Naive thymus-derived CD4-positive, alpha-beta T cell (primary cell): ENCODE measurements at regions not wholly inside any gene's neighbourhood (a gene's known extent, or its start where the extent isn't known, plus 50 kb on each side); places are given as distances from the start of the nearest gene placed in this dataset.
A peak's percentile ranks its signal among the peaks of the same experiment; 100 is the strongest.

Source experiments
- ATAC-seq: fragments of 150-1000 bp; cut with Tn5 transposase; 2 replicates; pipeline ENCODE4 v1.10.0; 2021; ENCODE audit warnings: mild to moderate bottlenecking, moderate library complexity
- CTCF ChIA-PET: fragments of 350-600 bp; sonication (Branson Sonifier 250); formaldehyde crosslinking; loops from one replicate; lab custom pipeline; 2021; ENCODE audit warnings: antibody characterized with exemption; lab: Charles Lee
- POLR2A ChIA-PET: fragments of 350-600 bp; sonication (Branson Sonifier 250); formaldehyde crosslinking; loops from one replicate; lab custom pipeline; 2021; ENCODE audit warnings: antibody characterized with exemption, inconsistent platforms; lab: Charles Lee
- DNase-seq, 9 donors: peaks; one replicate each; pipeline versions ENCODE4 v3.0.0 to v3.0.0-alpha.2; 2020 to 2022; ENCODE audit warnings: mixed read lengths in 1 of 9
- H3K27ac ChIP-seq: one replicate; pipeline ENCODE4 v1.7.0; 2013; ENCODE audit warnings: mild to moderate bottlenecking, low read depth, low read length, moderate library complexity
- H3K27me3 ChIP-seq, 2 donors: one replicate each; pipeline ENCODE4 v1.7.0; 2013; ENCODE audit warnings: low read length in 2 of 2, mild to moderate bottlenecking in 2 of 2, moderate library complexity in 2 of 2; ENCODE audit not compliant: control insufficient read depth in 2 of 2, insufficient read depth in 2 of 2
- H3K36me3 ChIP-seq, 3 experiments: 1 replicate in 2 of 3; 2 replicates in 1 of 3; pipeline ENCODE4 v1.7.0; 2013; ENCODE audit warnings: low read length in 3 of 3, mild to moderate bottlenecking in 3 of 3, moderate library complexity in 1 of 3; ENCODE audit not compliant: insufficient read depth in 3 of 3, control insufficient read depth in 2 of 3
- H3K4me1 ChIP-seq, 2 donors: one replicate each; pipeline ENCODE4 v1.7.0; 2013; ENCODE audit warnings: low read length in 2 of 2, mild to moderate bottlenecking in 2 of 2, moderate library complexity in 1 of 2; ENCODE audit not compliant: control insufficient read depth in 2 of 2, insufficient read depth in 2 of 2
- H3K4me3 ChIP-seq: 2 replicates; pipeline ENCODE4 v1.7.0; 2013; ENCODE audit warnings: mild to moderate bottlenecking, low read length
- H3K9me3 ChIP-seq, 3 experiments: 1 replicate in 2 of 3; 2 replicates in 1 of 3; pipeline ENCODE4 v1.7.0; 2013; ENCODE audit warnings: low read length in 3 of 3; ENCODE audit not compliant: control insufficient read depth in 2 of 3
- H3K27ac Mint-ChIP-seq, 9 donors: one replicate each; pipeline ENCODE4 v1.8.0; 2020 to 2022; ENCODE audit warnings: mixed read lengths in 9 of 9, mild to moderate bottlenecking in 8 of 9, moderate library complexity in 5 of 9, inconsistent platforms in 2 of 9
- H3K27me3 Mint-ChIP-seq, 5 donors: one replicate each; pipeline ENCODE4 v1.8.0; 2021 to 2022; ENCODE audit warnings: mixed read lengths in 5 of 5, mild to moderate bottlenecking in 1 of 5
- H3K36me3 Mint-ChIP-seq, 5 donors: one replicate each; pipeline ENCODE4 v1.8.0; 2020 to 2022; ENCODE audit warnings: mixed read lengths in 5 of 5, mild to moderate bottlenecking in 3 of 5, inconsistent platforms in 1 of 5
- H3K4me1 Mint-ChIP-seq, 7 donors: one replicate each; pipeline ENCODE4 v1.8.0; 2020 to 2022; ENCODE audit warnings: mixed read lengths in 7 of 7, mild to moderate bottlenecking in 3 of 7, inconsistent platforms in 1 of 7
- H3K4me3 Mint-ChIP-seq, 10 donors: one replicate each; pipeline ENCODE4 v1.8.0; 2020 to 2022; ENCODE audit warnings: mild to moderate bottlenecking in 10 of 10, mixed read lengths in 10 of 10, moderate library complexity in 6 of 10, inconsistent platforms in 2 of 10
- H3K9me3 Mint-ChIP-seq, 11 donors: one replicate each; pipeline ENCODE4 v1.8.0; 2020 to 2022; ENCODE audit warnings: mixed read lengths in 11 of 11, mild to moderate bottlenecking in 4 of 11, inconsistent platforms in 1 of 11, moderate library complexity in 1 of 11
- intact Hi-C, 2 donors: fragments of 100-400 bp; cut with micrococcal nuclease; formaldehyde crosslinking; loops; one replicate each; pipeline ENCODE4 v1.15.1; 2023

- H3K4me1 Mint-ChIP-seq = peaks cover 0 to 23% (median 11%) of the 10 kb centered on the region in 7 donors
- peaks cover 2 to 13% (median 4%) of the 10 kb centered on the region in 5 donors for H3K36me3 Mint-ChIP-seq
- Histone ChIP-seq H3K27ac (no peak overlapping the region), H3K9me3 (no peaks in the 10 kb centered on the region), H3K4me3 (no peak overlapping the region), H3K27me3 (peaks cover 0 to 3% of the 10 kb centered on the region in 2 donors), H3K4me1 (no peaks in the 10 kb centered on the region), H3K36me3 (no peaks in the 10 kb centered on the region)
- H3K27me3 Mint-ChIP-seq = peaks cover 0 to 14% (median 0%) of the 10 kb centered on the region in 5 donors
- intact Hi-C loops = no loop called here
- DNase-seq (no peak), ATAC-seq (no peak)
- H3K9me3 Mint-ChIP-seq = peaks cover 0 to 8% (median 4%) of the 10 kb centered on the region in 11 donors
- CTCF ChIA-PET = interaction anchor here (0.9 kb wide), 1 partner anchor 38 kb away, joined by 3 read pairs; no protein-coding TSS in a partner anchor
- no peak overlapping the region for H3K4me3 Mint-ChIP-seq
- H3K27ac Mint-ChIP-seq = no peak overlapping the region
- POLR2A ChIA-PET = no interaction called here
These were observed 58.7 kb upstream of the SH3RF3 start for GRCh38 chr2:109070290-109070689.

GRCh38 chr2:109069331-109070194 lies 59.4 kb upstream of the SH3RF3 start:
- no peak overlapping the region for H3K27ac ChIP-seq
- ATAC-seq = no peak
- POLR2A ChIA-PET = interaction anchor here (1.2 kb wide), 1 partner anchor 38 kb away, joined by 5 read pairs; no protein-coding TSS in a partner anchor

DNA sequence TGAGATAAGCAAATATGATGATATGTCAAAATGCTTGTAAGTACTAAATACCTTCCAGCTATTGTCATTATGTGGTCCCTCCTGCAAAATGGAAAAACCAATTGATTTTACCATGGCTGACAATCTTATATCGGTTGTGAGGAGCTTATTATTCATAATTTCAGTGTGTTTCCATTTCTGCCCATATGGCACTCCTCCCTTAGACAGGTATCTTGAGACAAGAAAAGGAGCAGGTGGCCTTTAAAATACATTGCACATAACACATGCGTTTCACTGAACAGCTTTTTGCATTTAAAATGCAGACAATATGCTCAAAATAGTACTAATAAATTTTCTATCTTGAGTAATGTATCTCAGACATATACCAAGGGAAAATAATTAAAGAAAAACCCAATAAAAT lies 60.2 kb upstream of the SH3RF3 start:
- intact Hi-C loops = no loop called here

More at GRCh38 chr2:109069331-109070194, 59.4 kb upstream of the SH3RF3 start:
- H3K4me1 Mint-ChIP-seq = peaks cover 0 to 29% (median 11%) of the 10 kb centered on the region in 7 donors
- intact Hi-C loops = no loop called here
- Histone ChIP-seq H3K27me3 (peaks cover 0 to 3% of the 10 kb centered on the region in 2 donors), H3K4me3 (no peak overlapping the region), H3K4me1 (no peaks in the 10 kb centered on the region), H3K9me3 (no peaks in the 10 kb centered on the region), H3K36me3 (no peaks in the 10 kb centered on the region)
- no peak for DNase-seq
- no peak overlapping the region for H3K27ac Mint-ChIP-seq
- no peak overlapping the region for H3K4me3 Mint-ChIP-seq
- H3K36me3 Mint-ChIP-seq = peaks cover 2 to 13% (median 4%) of the 10 kb centered on the region in 5 donors
- H3K9me3 Mint-ChIP-seq = peaks cover 0 to 8% (median 4%) of the 10 kb centered on the region in 11 donors
- H3K27me3 Mint-ChIP-seq = peaks cover 0 to 14% (median 0%) of the 10 kb centered on the region in 5 donors
- CTCF ChIA-PET = interaction anchor here (0.9 kb wide), 1 partner anchor 37 kb away, joined by 3 read pairs; no protein-coding TSS in a partner anchor

GRCh38 chr2:109067631-109068125 lies 61.3 kb upstream of the SH3RF3 start:
- no peaks in the 10 kb centered on the region for H3K9me3 ChIP-seq
- no peak overlapping the region for H3K4me3 Mint-ChIP-seq
- intact Hi-C loops = no loop called here
- peaks cover 0 to 3% of the 10 kb centered on the region in 2 donors for H3K27me3 ChIP-seq
- H3K4me3 ChIP-seq = no peak overlapping the region
- no peak for DNase-seq
- H3K27ac Mint-ChIP-seq = peak overlapping the region in 3 of 9 donors; percentile 12 to 70 (median 12)
- peaks cover 0 to 4% of the 10 kb centered on the region in 2 donors for H3K4me1 ChIP-seq
- ChIA-PET POLR2A (no interaction called here), CTCF (no interaction called here)
- H3K36me3 ChIP-seq = no peaks in the 10 kb centered on the region
- peaks cover under 1 to 9% (median 2%) of the 10 kb centered on the region in 5 donors for H3K36me3 Mint-ChIP-seq
- no peak overlapping the region for H3K27ac ChIP-seq
- ATAC-seq = no peak
- peaks cover 4 to 36% (median 20%) of the 10 kb centered on the region in 7 donors for H3K4me1 Mint-ChIP-seq
- H3K27me3 Mint-ChIP-seq = peaks cover 0 to 9% (median 0%) of the 10 kb centered on the region in 5 donors
- peaks cover 0 to 3% (median under 1%) of the 10 kb centered on the region in 11 donors for H3K9me3 Mint-ChIP-seq

More for the DNA sequence above, 60.2 kb upstream of the SH3RF3 start:
- H3K36me3 Mint-ChIP-seq = peaks cover 2 to 13% (median 4%) of the 10 kb centered on the region in 5 donors
- POLR2A ChIA-PET = interaction anchor here (1.2 kb wide), 1 partner anchor 37 kb away, joined by 5 read pairs; no protein-coding TSS in a partner anchor
- Histone ChIP-seq H3K36me3 (no peaks in the 10 kb centered on the region), H3K27me3 (peaks cover 0 to 3% of the 10 kb centered on the region in 2 donors), H3K4me1 (no peaks in the 10 kb centered on the region), H3K9me3 (no peaks in the 10 kb centered on the region), H3K4me3 (no peak overlapping the region), H3K27ac (no peak overlapping the region)
- no peak overlapping the region for H3K27ac Mint-ChIP-seq
- peaks cover 0 to 13% (median 0%) of the 10 kb centered on the region in 5 donors for H3K27me3 Mint-ChIP-seq
- ATAC-seq (no peak), DNase-seq (no peak)
- CTCF ChIA-PET = no interaction called here
- no peak overlapping the region for H3K4me3 Mint-ChIP-seq
- H3K9me3 Mint-ChIP-seq = peaks cover 0 to 7% (median 4%) of the 10 kb centered on the region in 11 donors
- peaks cover 0 to 31% (median 13%) of the 10 kb centered on the region in 7 donors for H3K4me1 Mint-ChIP-seq

DNA sequence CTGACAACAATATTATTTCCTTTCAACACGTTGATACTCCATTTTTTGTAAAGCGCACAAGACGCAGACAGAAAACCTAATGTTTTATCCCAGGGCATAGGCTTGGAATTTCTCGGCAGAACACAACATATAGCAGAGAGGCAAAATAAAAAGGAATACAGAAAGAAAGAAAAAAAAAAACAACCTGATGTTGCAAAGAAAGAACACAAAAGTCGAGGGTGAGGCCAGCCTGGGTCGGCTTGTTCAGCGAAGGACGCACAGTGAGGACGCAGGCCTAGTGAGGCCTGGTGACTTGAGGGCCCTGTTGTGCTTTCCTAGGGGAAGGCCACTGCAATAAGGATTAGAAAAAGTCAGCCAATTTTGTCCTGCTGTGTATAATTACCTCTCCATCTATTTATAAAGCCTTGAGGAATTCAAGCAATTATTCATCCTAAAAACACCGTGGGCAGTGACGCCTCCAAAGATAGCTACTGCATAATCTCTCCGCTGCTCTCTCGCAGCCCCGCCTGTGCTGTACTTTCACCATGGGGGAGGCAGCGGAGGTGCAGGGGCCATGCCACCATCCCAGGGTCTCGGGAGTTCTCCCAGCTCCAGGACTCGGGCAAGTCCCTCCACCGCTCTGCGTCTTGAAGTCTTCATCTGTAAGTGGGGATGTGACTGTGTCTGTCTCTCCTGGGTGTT lies 61.9 kb upstream of the SH3RF3 start:
- intact Hi-C loops = no loop called here
- CTCF ChIA-PET = no interaction called here
- H3K27me3 Mint-ChIP-seq = peaks cover 0 to 9% (median 0%) of the 10 kb centered on the region in 5 donors
- H3K9me3 Mint-ChIP-seq = peaks cover 0 to 3% (median 0%) of the 10 kb centered on the region in 11 donors
- H3K36me3 ChIP-seq = no peaks in the 10 kb centered on the region
- no peak overlapping the region for H3K27ac ChIP-seq
- peak overlapping the region in 2 of 9 donors; percentile 12 to 70 for H3K27ac Mint-ChIP-seq
- H3K4me1 Mint-ChIP-seq = peaks cover 4 to 40% (median 21%) of the 10 kb centered on the region in 7 donors
- H3K27me3 ChIP-seq = no peaks in the 10 kb centered on the region
- H3K4me1 ChIP-seq = peaks cover 0 to 10% of the 10 kb centered on the region in 2 donors
- no peak overlapping the region for H3K4me3 Mint-ChIP-seq
- no peak overlapping the region for H3K4me3 ChIP-seq
- DNase-seq = no peak
- H3K9me3 ChIP-seq = no peaks in the 10 kb centered on the region
- no peak for ATAC-seq
- H3K36me3 Mint-ChIP-seq = peaks cover 0 to 6% (median 2%) of the 10 kb centered on the region in 5 donors
- POLR2A ChIA-PET = no interaction called here

DNA sequence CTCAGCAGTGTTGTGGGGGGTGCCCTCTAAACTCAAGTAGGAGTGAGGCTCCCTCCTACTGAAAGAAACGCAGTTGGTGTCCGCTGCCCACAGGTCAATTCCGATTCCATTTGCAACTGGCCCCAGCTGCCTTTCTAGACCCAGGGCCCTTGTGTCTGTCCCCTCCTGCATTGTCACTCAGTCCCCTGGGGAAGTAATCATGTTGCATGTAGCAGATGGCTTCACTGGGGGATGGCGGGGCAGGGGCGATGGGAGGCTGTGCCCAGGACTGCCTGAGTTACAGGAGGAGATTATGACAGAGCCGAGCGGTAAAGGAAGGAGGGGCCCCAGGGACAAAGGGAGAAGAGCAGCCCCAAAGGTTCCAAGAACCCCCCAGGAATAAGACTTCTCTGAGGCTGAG lies 62.5 kb upstream of the SH3RF3 start:
- no peaks in the 10 kb centered on the region for H3K36me3 ChIP-seq
- H3K27ac ChIP-seq = no peak overlapping the region
- no peaks in the 10 kb centered on the region for H3K27me3 ChIP-seq
- intact Hi-C loops = no loop called here
- H3K4me3 ChIP-seq = no peak overlapping the region
- ATAC-seq = no peak
- H3K27ac Mint-ChIP-seq = no peak overlapping the region
- CTCF ChIA-PET = no interaction called here
- peaks cover 0 to 4% (median 0%) of the 10 kb centered on the region in 5 donors for H3K36me3 Mint-ChIP-seq
- no peak overlapping the region for H3K4me3 Mint-ChIP-seq
- peaks cover 0 to 13% of the 10 kb centered on the region in 2 donors for H3K4me1 ChIP-seq
- POLR2A ChIA-PET = interaction anchor here (0.6 kb wide), 1 partner anchor 57 kb away, joined by 3 read pairs; no protein-coding TSS in a partner anchor
- peaks cover 0 to 3% (median 0%) of the 10 kb centered on the region in 11 donors for H3K9me3 Mint-ChIP-seq
- peaks cover 4 to 37% (median 24%) of the 10 kb centered on the region in 7 donors for H3K4me1 Mint-ChIP-seq
- no peak for DNase-seq
- H3K9me3 ChIP-seq = no peaks in the 10 kb centered on the region
- H3K27me3 Mint-ChIP-seq = peaks cover 0 to 4% (median 0%) of the 10 kb centered on the region in 5 donors
